ENCODE measurements at regions not wholly inside any gene's neighbourhood (a gene's known extent, or its start where the extent isn't known, plus 50 kb on each side); places are given as distances from the start of the nearest gene placed in this dataset.

DNA sequence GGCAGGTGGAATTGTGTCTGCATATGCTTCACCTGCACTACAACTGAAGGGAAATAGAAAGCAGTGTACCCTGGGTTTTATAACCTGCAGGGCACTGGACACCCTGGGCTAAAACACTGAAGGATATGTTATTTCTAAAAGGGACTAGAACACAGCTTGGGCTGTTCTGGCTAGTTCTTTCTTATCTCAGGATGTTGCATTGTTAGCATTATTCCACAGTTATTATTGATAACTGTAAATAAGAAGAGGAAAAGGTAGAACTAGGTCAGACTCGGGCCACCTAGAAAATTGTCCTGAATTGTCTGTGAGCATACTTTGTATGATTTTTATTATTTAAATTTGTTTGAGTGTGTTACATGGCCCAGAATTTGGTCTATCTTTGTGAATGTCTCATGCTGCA lies 493.9 kb upstream of the CDH9 start:
- TF ChIP-seq SNAI2 (CRISPR knock-in tag; IDR thresholded peaks at IDR 0.05) (no peak), BACH2 (CRISPR knock-in tag; IDR thresholded peaks at IDR 0.05; ENCODE audit: borderline replicate concordance) (no peak), ZFP30 (CRISPR knock-in tag; IDR thresholded peaks at IDR 0.05) (no peak), ISL1 (CRISPR knock-in tag; IDR thresholded peaks at IDR 0.05) (no peak), TOX (CRISPR knock-in tag; IDR thresholded peaks at IDR 0.05; ENCODE audit: borderline replicate concordance) (no peak)
- TF ChIP-seq, protein P1, sequence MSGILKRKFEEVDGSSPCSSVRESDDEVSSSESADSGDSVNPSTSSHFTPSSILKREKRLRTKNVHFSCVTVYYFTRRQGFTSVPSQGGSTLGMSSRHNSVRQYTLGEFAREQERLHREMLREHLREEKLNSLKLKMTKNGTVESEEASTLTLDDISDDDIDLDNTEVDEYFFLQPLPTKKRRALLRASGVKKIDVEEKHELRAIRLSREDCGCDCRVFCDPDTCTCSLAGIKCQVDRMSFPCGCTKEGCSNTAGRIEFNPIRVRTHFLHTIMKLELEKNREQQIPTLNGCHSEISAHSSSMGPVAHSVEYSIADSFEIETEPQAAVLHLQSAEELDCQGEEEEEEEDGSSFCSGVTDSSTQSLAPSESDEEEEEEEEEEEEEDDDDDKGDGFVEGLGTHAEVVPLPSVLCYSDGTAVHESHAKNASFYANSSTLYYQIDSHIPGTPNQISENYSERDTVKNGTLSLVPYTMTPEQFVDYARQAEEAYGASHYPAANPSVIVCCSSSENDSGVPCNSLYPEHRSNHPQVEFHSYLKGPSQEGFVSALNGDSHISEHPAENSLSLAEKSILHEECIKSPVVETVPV (CRISPR knock-in tag; IDR thresholded peaks at IDR 0.05): no peak

Measured in SK-N-SH treated with all-trans-retinoic acid at 6 μM for 48 hours (cell line).